GM21381 (cell line): ENCODE measurements at regions not wholly inside any gene's neighbourhood (a gene's known extent, or its start where the extent isn't known, plus 50 kb on each side); places are given as distances from the start of the nearest gene placed in this dataset.

ENCODE experiments used
- ATAC-seq: cut with Tn5 transposase; IDR thresholded peaks from one replicate; pipeline ENCODE4 v1.9.1; 2021; ENCODE audit warnings: mild to moderate bottlenecking, moderate library complexity; ENCODE audit not compliant: unreplicated experiment

GRCh38 chr15:96514607-96515285 lies 184.2 kb downstream of the NR2F2 start:
- no peak for ATAC-seq

GRCh38 chr15:96515371-96515770 lies 184.9 kb downstream of the NR2F2 start:
- ATAC-seq: no peak

- ATAC-seq: no peak
These were observed 190.9 kb downstream of the NR2F2 start for GRCh38 chr15:96521386-96521785.

GRCh38 chr15:96524676-96525417 lies 194.3 kb downstream of the NR2F2 start:
- ATAC-seq: no peak

GRCh38 chr15:96535148-96535547 lies 204.6 kb downstream of the NR2F2 start:
- no peak for ATAC-seq

- no peak for ATAC-seq
These were observed 208.0 kb downstream of the NR2F2 start for GRCh38 chr15:96538491-96538890.

- no peak for ATAC-seq
These were observed 209.8 kb downstream of the NR2F2 start for GRCh38 chr15:96540283-96540682.

- ATAC-seq: no peak
These were observed 211.8 kb downstream of the NR2F2 start for GRCh38 chr15:96542130-96542770.

- ATAC-seq: no peak
These were observed 213.8 kb downstream of the NR2F2 start for GRCh38 chr15:96544162-96544756.

GRCh38 chr15:96549136-96549535 lies 218.6 kb downstream of the NR2F2 start:
- no peak for ATAC-seq

GRCh38 chr15:96551196-96551595 lies 220.7 kb downstream of the NR2F2 start:
- no peak for ATAC-seq

- ATAC-seq: no peak
These were observed 221.2 kb downstream of the NR2F2 start for GRCh38 chr15:96551722-96552121.

GRCh38 chr15:96553006-96553405 lies 222.5 kb downstream of the NR2F2 start:
- no peak for ATAC-seq

- ATAC-seq: no peak
These were observed 223.0 kb downstream of the NR2F2 start for GRCh38 chr15:96553451-96553850.

- ATAC-seq: no peak
These were observed 223.4 kb downstream of the NR2F2 start for GRCh38 chr15:96553931-96554330.

GRCh38 chr15:96554541-96554940 lies 224.0 kb downstream of the NR2F2 start:
- ATAC-seq: no peak

GRCh38 chr15:96559087-96559486 lies 228.6 kb downstream of the NR2F2 start:
- ATAC-seq: no peak

- no peak for ATAC-seq
These were observed 229.1 kb downstream of the NR2F2 start for GRCh38 chr15:96559631-96560030.

- ATAC-seq: no peak
These were observed 229.9 kb downstream of the NR2F2 start for GRCh38 chr15:96560246-96560895.

GRCh38 chr15:96561593-96561992 lies 231.1 kb downstream of the NR2F2 start:
- no peak for ATAC-seq

- no peak for ATAC-seq
These were observed 234.0 kb downstream of the NR2F2 start for GRCh38 chr15:96564546-96564945.
